Stimulated activated naive CD8-positive, alpha-beta T cell treated with anti-CD3 and anti-CD28 coated beads, Interleukin-15, Interleukin-2, amounts not matched to agents 100 U/mL and 50 U/mL, for 24 hours (primary cell): ENCODE measurements at regions not wholly inside any gene's neighbourhood (a gene's known extent, or its start where the extent isn't known, plus 50 kb on each side); places are given as distances from the start of the nearest gene placed in this dataset.
"Not testable (repeated sequence)": the region's sequence is repeated elsewhere in the genome, so short reads cannot be mapped to it uniquely, and the experiment has no call there.

Experiments used
- ATAC-seq: fragments of 150-1000 bp; cut with Tn5 transposase; one replicate; pipeline ENCODE4 v1.10.0; 2021
- DNase-seq: peaks from one replicate; pipeline ENCODE4 v3.0.0; 2021

GRCh38 chr14:19346636-19347035 is 87.5 kb downstream of the POTEG start:
- not testable (repeated sequence) for ATAC-seq, DNase-seq

- not testable (repeated sequence) for ATAC-seq, DNase-seq
Observed at GRCh38 chr14:19347112-19347511, 87.0 kb downstream of the POTEG start.
